ENCODE measurements at regions not wholly inside any gene's neighbourhood (a gene's known extent, or its start where the extent isn't known, plus 50 kb on each side); places are given as distances from the start of the nearest gene placed in this dataset.

GRCh38 chr22:23385678-23386631 lies 194.1 kb downstream of the IGLL1 start:
- H3K9me3 ChIP-seq (ENCODE audit: control insufficient read depth in 2 of 2, insufficient read depth in 1 of 2, low read depth in 1 of 2, low read length in 1 of 2): no peaks in the 10 kb centered on the region
- no peak overlapping the region for H3K27ac ChIP-seq (ENCODE audit: low read depth in 2 of 2, low read length in 1 of 2)
- no peak overlapping the region for H3K4me3 ChIP-seq (ENCODE audit: low read depth in 1 of 2, low read length in 2 of 2)
- WGBS, 2 donors: 31 to 32% methylated on average over 20 of the region's 20 CpGs
- H3K27me3 ChIP-seq (ENCODE audit: control insufficient read depth in 1 of 2, insufficient read depth in 2 of 2, low read length in 2 of 2): no peaks in the 10 kb centered on the region
- H3K36me3 ChIP-seq (ENCODE audit: control insufficient read depth in 2 of 2, insufficient read depth in 2 of 2, low read length in 1 of 2): no peaks in the 10 kb centered on the region
- no peaks in the 10 kb centered on the region for H3K4me1 ChIP-seq (ENCODE audit: control insufficient read depth in 2 of 2, insufficient read depth in 2 of 2, low read length in 1 of 2)

DNA sequence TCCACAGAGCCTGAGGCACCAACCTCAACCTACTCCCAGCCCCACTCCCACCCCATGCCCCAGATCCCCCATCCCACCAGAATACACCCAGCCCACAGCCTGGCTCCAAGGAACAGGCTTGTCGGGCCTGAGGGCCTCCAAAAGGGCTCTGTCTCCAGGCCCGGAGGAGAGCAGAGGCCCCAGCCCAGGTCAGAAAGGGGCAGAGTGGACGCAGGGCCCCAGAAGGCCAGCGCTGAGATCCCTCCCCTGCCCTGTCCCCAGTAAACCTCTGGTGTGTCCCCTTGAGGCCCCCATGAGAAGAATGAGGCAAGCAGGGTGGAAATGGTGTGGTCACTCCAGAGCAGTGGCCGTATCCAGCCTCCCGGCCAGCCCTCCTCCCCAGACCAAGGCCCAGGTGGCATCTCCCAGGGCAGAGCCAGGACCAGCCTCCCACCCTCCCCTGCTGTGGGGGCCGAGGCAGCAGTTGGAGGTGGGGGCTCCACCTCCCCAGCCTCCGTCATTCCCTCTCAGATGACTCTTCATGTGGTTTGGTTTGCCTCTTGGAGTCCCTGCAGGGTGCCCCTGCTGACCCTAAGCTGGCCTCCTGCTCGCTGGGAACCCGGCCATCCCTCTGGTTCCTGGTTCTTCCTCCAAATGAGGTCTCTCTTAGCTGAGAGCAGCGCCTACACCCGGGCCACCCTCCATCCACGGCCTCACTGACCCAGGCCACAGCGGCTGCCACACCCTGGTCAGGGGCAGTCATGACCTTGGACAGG lies 195.0 kb downstream of the IGLL1 start:
- H3K9me3 ChIP-seq (ENCODE audit: control insufficient read depth in 2 of 2, insufficient read depth in 1 of 2, low read depth in 1 of 2, low read length in 1 of 2): no peaks in the 10 kb centered on the region
- no peaks in the 10 kb centered on the region for H3K4me1 ChIP-seq (ENCODE audit: control insufficient read depth in 2 of 2, insufficient read depth in 2 of 2, low read length in 1 of 2)
- H3K4me3 ChIP-seq (ENCODE audit: low read depth in 1 of 2, low read length in 2 of 2): no peak overlapping the region
- H3K27ac ChIP-seq (ENCODE audit: low read depth in 2 of 2, low read length in 1 of 2): no peak overlapping the region
- H3K36me3 ChIP-seq (ENCODE audit: control insufficient read depth in 2 of 2, insufficient read depth in 2 of 2, low read length in 1 of 2): no peaks in the 10 kb centered on the region
- 71 to 73% methylated on average over 14 of the region's 14 CpGs for WGBS, 2 donors
- H3K27me3 ChIP-seq (ENCODE audit: control insufficient read depth in 1 of 2, insufficient read depth in 2 of 2, low read length in 2 of 2): no peaks in the 10 kb centered on the region

DNA sequence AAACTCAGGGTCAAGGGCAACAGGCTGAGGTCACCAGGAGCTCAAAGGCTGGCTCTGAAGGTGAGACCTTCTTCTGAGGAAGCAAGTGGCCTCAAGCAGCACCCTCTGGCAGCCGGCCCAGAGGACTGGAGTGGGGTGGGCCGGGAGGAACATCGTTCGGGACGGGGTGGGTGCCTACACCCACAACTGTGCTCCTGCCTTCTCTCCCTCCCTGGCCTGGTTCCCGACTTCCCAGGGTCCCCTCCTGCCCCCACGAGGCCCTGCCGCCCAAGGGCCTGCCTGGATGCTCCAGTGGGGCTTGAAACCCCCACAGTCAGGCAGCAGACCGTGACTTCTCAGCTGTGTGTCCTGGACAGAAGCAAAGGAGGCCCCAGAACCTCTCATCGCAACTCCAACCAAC lies 195.7 kb downstream of the IGLL1 start:
- H3K4me1 ChIP-seq (ENCODE audit: control insufficient read depth in 2 of 2, insufficient read depth in 2 of 2, low read length in 1 of 2): no peaks in the 10 kb centered on the region

GRCh38 chr22:23383491-23384361 lies 196.4 kb downstream of the IGLL1 start:
- WGBS, 2 donors: 47 to 50% methylated on average over 23 of the region's 23 CpGs
- H3K36me3 ChIP-seq (ENCODE audit: control insufficient read depth in 2 of 2, insufficient read depth in 2 of 2, low read length in 1 of 2): no peaks in the 10 kb centered on the region
- H3K9me3 ChIP-seq (ENCODE audit: control insufficient read depth in 2 of 2, insufficient read depth in 1 of 2, low read depth in 1 of 2, low read length in 1 of 2): no peaks in the 10 kb centered on the region
- H3K4me3 ChIP-seq (ENCODE audit: low read depth in 1 of 2, low read length in 2 of 2): no peak overlapping the region
- no peaks in the 10 kb centered on the region for H3K27me3 ChIP-seq (ENCODE audit: control insufficient read depth in 1 of 2, insufficient read depth in 2 of 2, low read length in 2 of 2)
- no peaks in the 10 kb centered on the region for H3K4me1 ChIP-seq (ENCODE audit: control insufficient read depth in 2 of 2, insufficient read depth in 2 of 2, low read length in 1 of 2)
- H3K27ac ChIP-seq (ENCODE audit: low read depth in 2 of 2, low read length in 1 of 2): no peak overlapping the region

More for the DNA sequence above, 195.7 kb downstream of the IGLL1 start:
- Histone ChIP-seq H3K27me3 (ENCODE audit: control insufficient read depth in 1 of 2, insufficient read depth in 2 of 2, low read length in 2 of 2) (no peaks in the 10 kb centered on the region), H3K4me3 (ENCODE audit: low read depth in 1 of 2, low read length in 2 of 2) (no peak overlapping the region), H3K36me3 (ENCODE audit: control insufficient read depth in 2 of 2, insufficient read depth in 2 of 2, low read length in 1 of 2) (no peaks in the 10 kb centered on the region), H3K9me3 (ENCODE audit: control insufficient read depth in 2 of 2, insufficient read depth in 1 of 2, low read depth in 1 of 2, low read length in 1 of 2) (no peaks in the 10 kb centered on the region), H3K27ac (ENCODE audit: low read depth in 2 of 2, low read length in 1 of 2) (no peak overlapping the region)
- WGBS, 2 donors: 58 to 68% methylated on average over 10 of the region's 10 CpGs

- WGBS, 2 donors: 77 to 82% methylated on average over 15 to 16 of the region's 16 CpGs
- H3K27ac ChIP-seq (ENCODE audit: low read depth in 2 of 2, low read length in 1 of 2): no peak overlapping the region
- H3K27me3 ChIP-seq (ENCODE audit: control insufficient read depth in 1 of 2, insufficient read depth in 2 of 2, low read length in 2 of 2): no peaks in the 10 kb centered on the region
- H3K4me1 ChIP-seq (ENCODE audit: control insufficient read depth in 2 of 2, insufficient read depth in 2 of 2, low read length in 1 of 2): no peaks in the 10 kb centered on the region
- H3K4me3 ChIP-seq (ENCODE audit: low read depth in 1 of 2, low read length in 2 of 2): no peak overlapping the region
- H3K36me3 ChIP-seq (ENCODE audit: control insufficient read depth in 2 of 2, insufficient read depth in 2 of 2, low read length in 1 of 2): no peaks in the 10 kb centered on the region
- no peaks in the 10 kb centered on the region for H3K9me3 ChIP-seq (ENCODE audit: control insufficient read depth in 2 of 2, insufficient read depth in 1 of 2, low read depth in 1 of 2, low read length in 1 of 2)
Observed at GRCh38 chr22:23382428-23383218, 197.5 kb downstream of the IGLL1 start.

GRCh38 chr22:23381661-23382427 lies 198.2 kb downstream of the IGLL1 start:
- Histone ChIP-seq H3K4me3 (ENCODE audit: low read depth in 1 of 2, low read length in 2 of 2) (no peak overlapping the region), H3K36me3 (ENCODE audit: control insufficient read depth in 2 of 2, insufficient read depth in 2 of 2, low read length in 1 of 2) (no peaks in the 10 kb centered on the region), H3K27me3 (ENCODE audit: control insufficient read depth in 1 of 2, insufficient read depth in 2 of 2, low read length in 2 of 2) (no peaks in the 10 kb centered on the region), H3K4me1 (ENCODE audit: control insufficient read depth in 2 of 2, insufficient read depth in 2 of 2, low read length in 1 of 2) (no peaks in the 10 kb centered on the region), H3K27ac (ENCODE audit: low read depth in 2 of 2, low read length in 1 of 2) (no peak overlapping the region), H3K9me3 (ENCODE audit: control insufficient read depth in 2 of 2, insufficient read depth in 1 of 2, low read depth in 1 of 2, low read length in 1 of 2) (no peaks in the 10 kb centered on the region)
- 78 to 84% methylated on average over 16 of the region's 16 CpGs for WGBS, 2 donors

DNA sequence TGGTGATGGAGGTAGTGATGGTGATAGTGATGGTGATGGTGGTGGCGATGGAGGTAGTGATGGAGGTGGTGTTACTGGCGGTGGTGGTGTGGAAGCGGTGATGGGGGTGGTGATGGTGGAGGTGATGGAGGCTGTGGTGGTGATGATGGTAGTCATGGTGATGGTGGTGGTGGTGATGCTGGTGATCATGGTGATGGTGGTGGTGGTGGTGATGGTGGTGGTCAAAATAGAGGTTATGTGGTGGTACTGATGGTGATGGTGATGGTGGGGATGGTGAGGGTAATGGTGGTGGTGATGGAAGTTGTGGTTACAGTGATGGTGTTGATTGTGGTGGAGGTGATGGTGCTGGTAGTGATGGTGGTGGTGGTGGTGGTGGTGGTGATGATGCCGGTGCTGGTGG lies 199.2 kb downstream of the IGLL1 start:
- Histone ChIP-seq H3K36me3 (ENCODE audit: control insufficient read depth in 2 of 2, insufficient read depth in 2 of 2, low read length in 1 of 2) (no peaks in the 10 kb centered on the region), H3K4me1 (ENCODE audit: control insufficient read depth in 2 of 2, insufficient read depth in 2 of 2, low read length in 1 of 2) (no peaks in the 10 kb centered on the region), H3K9me3 (ENCODE audit: control insufficient read depth in 2 of 2, insufficient read depth in 1 of 2, low read depth in 1 of 2, low read length in 1 of 2) (no peaks in the 10 kb centered on the region), H3K27ac (ENCODE audit: low read depth in 2 of 2, low read length in 1 of 2) (no peak overlapping the region), H3K4me3 (ENCODE audit: low read depth in 1 of 2, low read length in 2 of 2) (no peak overlapping the region), H3K27me3 (ENCODE audit: control insufficient read depth in 1 of 2, insufficient read depth in 2 of 2, low read length in 2 of 2) (no peaks in the 10 kb centered on the region)
- 92 to 93% methylated on average over 4 of the region's 4 CpGs for WGBS, 2 donors

DNA sequence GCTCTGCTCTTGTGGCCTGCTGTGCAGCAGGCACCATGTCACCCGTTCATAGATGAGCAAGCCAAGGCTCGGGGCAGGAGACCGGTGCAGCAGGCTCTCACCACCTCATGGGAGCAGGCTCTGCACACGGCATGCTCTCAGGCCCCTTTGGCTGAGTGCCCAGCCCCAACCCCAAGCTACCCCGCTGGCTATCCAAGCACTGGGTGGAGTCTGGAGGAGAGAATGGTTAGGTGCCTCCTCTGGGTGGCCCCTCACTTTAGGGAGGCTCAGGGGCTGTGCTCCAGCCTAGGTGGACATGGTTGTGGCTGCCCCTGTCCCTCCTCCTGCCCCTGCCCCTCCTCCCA lies 199.9 kb downstream of the IGLL1 start:
- Histone ChIP-seq H3K4me1 (ENCODE audit: control insufficient read depth in 2 of 2, insufficient read depth in 2 of 2, low read length in 1 of 2) (no peaks in the 10 kb centered on the region), H3K36me3 (ENCODE audit: control insufficient read depth in 2 of 2, insufficient read depth in 2 of 2, low read length in 1 of 2) (no peaks in the 10 kb centered on the region), H3K9me3 (ENCODE audit: control insufficient read depth in 2 of 2, insufficient read depth in 1 of 2, low read depth in 1 of 2, low read length in 1 of 2) (no peaks in the 10 kb centered on the region), H3K4me3 (ENCODE audit: low read depth in 1 of 2, low read length in 2 of 2) (no peak overlapping the region), H3K27ac (ENCODE audit: low read depth in 2 of 2, low read length in 1 of 2) (no peak overlapping the region), H3K27me3 (ENCODE audit: control insufficient read depth in 1 of 2, insufficient read depth in 2 of 2, low read length in 2 of 2) (no peaks in the 10 kb centered on the region)
- WGBS, 2 donors: 49 to 50% methylated on average over 4 to 5 of the region's 5 CpGs

Data from esophagus (tissue), 2 donors.